Adrenal gland (tissue), 9 donors: ENCODE measurements at regions not wholly inside any gene's neighbourhood (a gene's known extent, or its start where the extent isn't known, plus 50 kb on each side); places are given as distances from the start of the nearest gene placed in this dataset.

ENCODE experiments used
- DNase-seq, 7 donors: peaks; one replicate each; pipeline ENCODE4 v3.0.0-alpha.2; 2019 to 2020
- H3K27ac ChIP-seq, 5 donors: fragments of 200-600 bp; sonication (generic) in 4 of 5; 1 replicate in 3 of 5; 2 replicates in 2 of 5; pipeline versions ENCODE4 v1.5.1 to v1.8.0; 2016 to 2020; ENCODE audit warnings: mild to moderate bottlenecking in 1 of 5
- H3K27me3 ChIP-seq: fragments of 200-600 bp; 2 replicates; pipeline ENCODE4 v1.8.0; 2021
- H3K36me3 ChIP-seq, 2 donors: fragments of 200-600 bp; replicated peaks in 1 of 2; 1 replicate in 1 of 2; 2 replicates in 1 of 2; pipeline versions ENCODE4 v1.5.1 to v1.8.0; 2018 to 2022
- H3K4me1 ChIP-seq, 2 donors: fragments of 200-600 bp; replicated peaks in 1 of 2; 1 replicate in 1 of 2; 2 replicates in 1 of 2; pipeline versions ENCODE4 v1.5.1 to v1.8.0; 2018 to 2021
- H3K4me3 ChIP-seq, 4 donors: fragments of 200-600 bp; sonication (generic) in 3 of 4; one replicate each; pipeline ENCODE4 v1.5.1; 2016 to 2018
- H3K9me3 ChIP-seq, 3 donors: fragments of 200-600 bp; sonication (generic) in 1 of 3; replicated peaks in 1 of 3; 1 replicate in 2 of 3; 2 replicates in 1 of 3; pipeline versions ENCODE4 v1.5.1 to v1.8.0; 2016 to 2021
- CTCF ChIP-seq, 6 experiments: fragments of 450-650 bp in 4 of 6; fragments of 200-600 bp in 2 of 6; sonication (generic) in 1 of 6; IDR thresholded peaks; 1 replicate in 5 of 6; 2 replicates in 1 of 6; pipeline versions ENCODE4 v1.5.1 to v1.8.0; 2016 to 2021; ENCODE audit warnings: antibody characterized with exemption in 6 of 6, mild to moderate bottlenecking in 2 of 6, moderate library complexity in 1 of 6
- POLR2A ChIP-seq, 2 donors: fragments of 450-650 bp; IDR thresholded peaks; one replicate each; pipeline ENCODE4 v1.6.1; 2017; ENCODE audit warnings: antibody characterized with exemption in 2 of 2, mild to moderate bottlenecking in 2 of 2, moderate library complexity in 1 of 2
- WGBS, 4 donors: extraction: QIAGEN DNeasy Blood & Tissue Kit in 2 of 4; methylation state at CpG; one replicate each; pipeline versions ENCODE4 v1.1.5 to v1.1.7; 2013 to 2017; 5-methylcytosine and 5-hydroxymethylcytosine counted together
- intact Hi-C, 2 donors: fragments of 100-400 bp; cut with DNase I; formaldehyde crosslinking; loops; one replicate each; pipeline versions ENCODE4 v1.14.1 to v1.15.0; 2022 to 2023
- donor health status: healthy with polysubstance abuse.
- donor health status: Bipolar disorder and iron deficiency.
- donor health status: DM: yes; HTN: yes; CAD: no.
- donor health status: DM: no; HTN: no; CAD: no.
- donor health status: DM: no; HTN: no; CAD: no.

GRCh38 chr18:30888344-30888743, 154.2 kb downstream of the DSC3 start:
- intact Hi-C loops, result loop anchor here in 1 of 2 donors (10.0 kb wide), 1 partner anchor 326 kb away; no protein-coding TSS in a partner anchor
- 74 to 84% (median 77%) methylated on average over 5 of the region's 5 CpGs for WGBS, 4 donors
- no peak overlapping the region for H3K4me3 ChIP-seq
- H3K4me1 ChIP-seq, result no peaks in the 10 kb centered on the region
- H3K36me3 ChIP-seq, result no peaks in the 10 kb centered on the region
- DNase-seq, result no peak
- TF ChIP-seq POLR2A (IDR thresholded peaks at IDR 0.05) (no peak), CTCF (IDR thresholded peaks at IDR 0.05) (no peak)
- no peaks in the 10 kb centered on the region for H3K9me3 ChIP-seq
- H3K27me3 ChIP-seq, result no peaks in the 10 kb centered on the region
- H3K27ac ChIP-seq, result no peak overlapping the region

- no peak overlapping the region for H3K27ac ChIP-seq
- no peaks in the 10 kb centered on the region for H3K36me3 ChIP-seq
- no peaks in the 10 kb centered on the region for H3K27me3 ChIP-seq
- H3K9me3 ChIP-seq, result no peaks in the 10 kb centered on the region
- intact Hi-C loops, result loop anchor here in 1 of 2 donors (10.0 kb wide), 1 partner anchor 328 kb away; no protein-coding TSS in a partner anchor
- no peaks in the 10 kb centered on the region for H3K4me1 ChIP-seq
- WGBS, 4 donors, result 80 to 91% (median 88%) methylated on average over 4 of the region's 4 CpGs
- DNase-seq, result no peak
- H3K4me3 ChIP-seq, result no peak overlapping the region
- TF ChIP-seq CTCF (IDR thresholded peaks at IDR 0.05), result no peak
- TF ChIP-seq POLR2A (IDR thresholded peaks at IDR 0.05), result no peak
Measured at GRCh38 chr18:30886998-30887397, 155.5 kb downstream of the DSC3 start.

- DNase-seq, result no peak
- no peak for TF ChIP-seq CTCF (IDR thresholded peaks at IDR 0.05)
- no peak for TF ChIP-seq POLR2A (IDR thresholded peaks at IDR 0.05)
- intact Hi-C loops, result no loop called here
- no peaks in the 10 kb centered on the region for H3K36me3 ChIP-seq
- no peak overlapping the region for H3K27ac ChIP-seq
- no peaks in the 10 kb centered on the region for H3K9me3 ChIP-seq
- WGBS, 4 donors, result 70 to 81% (median 78%) methylated on average over 2 of the region's 2 CpGs
- H3K4me3 ChIP-seq, result no peak overlapping the region
- H3K4me1 ChIP-seq, result no peaks in the 10 kb centered on the region
- no peaks in the 10 kb centered on the region for H3K27me3 ChIP-seq
Measured at GRCh38 chr18:30870466-30870865, 172.1 kb downstream of the DSC3 start.

- Histone ChIP-seq H3K4me1 (no peaks in the 10 kb centered on the region), H3K27me3 (no peaks in the 10 kb centered on the region), H3K9me3 (no peaks in the 10 kb centered on the region), H3K27ac (no peak overlapping the region), H3K36me3 (no peaks in the 10 kb centered on the region), H3K4me3 (no peak overlapping the region)
- DNase-seq, result no peak
- TF ChIP-seq POLR2A (IDR thresholded peaks at IDR 0.05) (no peak), CTCF (IDR thresholded peaks at IDR 0.05) (no peak)
- 62 to 67% (median 65%) methylated on average over 6 of the region's 6 CpGs for WGBS, 4 donors
- intact Hi-C loops, result no loop called here
Measured at GRCh38 chr18:30862900-30863299, 179.6 kb downstream of the DSC3 start.
